ENCODE measurements at regions not wholly inside any gene's neighbourhood (a gene's known extent, or its start where the extent isn't known, plus 50 kb on each side); places are given as distances from the start of the nearest gene placed in this dataset.
"Not testable (repeated sequence)": the region's sequence is repeated elsewhere in the genome, so short reads cannot be mapped to it uniquely, and the experiment has no call there.

- Mint-ChIP-seq H3K27me3 (peaks cover 12 to 16% of the 10 kb centered on the region in 2 donors), H3K4me1 (peaks cover 7 to 19% (median 10%) of the 10 kb centered on the region in 3 donors), H3K36me3 (no peaks in the 10 kb centered on the region), H3K4me3 (no peak overlapping the region), H3K27ac (no peak overlapping the region), H3K9me3 (peaks cover 0 to 10% (median 4%) of the 10 kb centered on the region in 3 donors)
- no peak for ATAC-seq (replicated peaks in 1 of 4)
- H3K27me3 ChIP-seq (replicated peaks in 1 of 2; ENCODE audit: control insufficient read depth in 2 of 2, extremely low read depth in 1 of 2, insufficient read depth in 2 of 2, low read length in 1 of 2) = peaks cover 0 to 9% of the 10 kb centered on the region in 2 experiments
- no peaks in the 10 kb centered on the region for H3K36me3 ChIP-seq (ENCODE audit: control insufficient read depth in 2 of 2, extremely low read depth in 1 of 2, insufficient read depth in 1 of 2, low read length in 1 of 2)
- no peak overlapping the region for H3K27ac ChIP-seq (ENCODE audit: low read length)
- H3K4me1 ChIP-seq (ENCODE audit: control insufficient read depth in 1 of 2, extremely low read depth in 1 of 2, insufficient read depth in 2 of 2, low read length in 2 of 2) = peaks cover 4 to 28% of the 10 kb centered on the region in 2 experiments
- WGBS (ENCODE audit: insufficient coverage) = 89% methylated on average over 5 of the region's 13 CpGs
- ChIA-PET POLR2A (no interaction called here), CTCF (no interaction called here)
- DNase-seq = no peak
- no peaks in the 10 kb centered on the region for H3K9me3 ChIP-seq
- H3K4me3 ChIP-seq (ENCODE audit: control insufficient read depth in 1 of 2, extremely low read depth in 1 of 2, low read length in 1 of 2) = no peak overlapping the region
These were observed 337.9 kb downstream of the QKI start for GRCh38 chr6:163752446-163752845.

- DNase-seq (peak in 6 of 35 experiments; percentile 3 to 33 (median 12)), ATAC-seq (replicated peaks in 1 of 4) (peak in 2 of 4 experiments; percentile 20 to 55)
- no peak overlapping the region for H3K4me3 ChIP-seq (ENCODE audit: control insufficient read depth in 1 of 2, extremely low read depth in 1 of 2, low read length in 1 of 2)
- H3K27ac Mint-ChIP-seq = peak overlapping the region; percentile 71 to 82
- peaks cover 11 to 22% of the 10 kb centered on the region in 2 donors for H3K27me3 Mint-ChIP-seq
- peaks cover 4 to 28% of the 10 kb centered on the region in 2 experiments for H3K4me1 ChIP-seq (ENCODE audit: control insufficient read depth in 1 of 2, extremely low read depth in 1 of 2, insufficient read depth in 2 of 2, low read length in 2 of 2)
- peaks cover 0 to 10% (median 4%) of the 10 kb centered on the region in 3 donors for H3K9me3 Mint-ChIP-seq
- H3K36me3 Mint-ChIP-seq = no peaks in the 10 kb centered on the region
- no peaks in the 10 kb centered on the region for H3K9me3 ChIP-seq
- peaks cover 0 to 9% of the 10 kb centered on the region in 2 experiments for H3K27me3 ChIP-seq (replicated peaks in 1 of 2; ENCODE audit: control insufficient read depth in 2 of 2, extremely low read depth in 1 of 2, insufficient read depth in 2 of 2, low read length in 1 of 2)
- WGBS (ENCODE audit: insufficient coverage) = 35% methylated on average over 15 of the region's 18 CpGs
- ChIA-PET POLR2A (no interaction called here), CTCF (no interaction called here)
- no peaks in the 10 kb centered on the region for H3K36me3 ChIP-seq (ENCODE audit: control insufficient read depth in 2 of 2, extremely low read depth in 1 of 2, insufficient read depth in 1 of 2, low read length in 1 of 2)
- peak overlapping the region in 2 of 3 donors; percentile 25 to 29 for H3K4me3 Mint-ChIP-seq
- peaks cover 7 to 17% (median 10%) of the 10 kb centered on the region in 3 donors for H3K4me1 Mint-ChIP-seq
- H3K27ac ChIP-seq (ENCODE audit: low read length) = peak overlapping the region; percentile 20
These were observed 336.6 kb downstream of the QKI start for GRCh38 chr6:163751032-163751525.

DNA sequence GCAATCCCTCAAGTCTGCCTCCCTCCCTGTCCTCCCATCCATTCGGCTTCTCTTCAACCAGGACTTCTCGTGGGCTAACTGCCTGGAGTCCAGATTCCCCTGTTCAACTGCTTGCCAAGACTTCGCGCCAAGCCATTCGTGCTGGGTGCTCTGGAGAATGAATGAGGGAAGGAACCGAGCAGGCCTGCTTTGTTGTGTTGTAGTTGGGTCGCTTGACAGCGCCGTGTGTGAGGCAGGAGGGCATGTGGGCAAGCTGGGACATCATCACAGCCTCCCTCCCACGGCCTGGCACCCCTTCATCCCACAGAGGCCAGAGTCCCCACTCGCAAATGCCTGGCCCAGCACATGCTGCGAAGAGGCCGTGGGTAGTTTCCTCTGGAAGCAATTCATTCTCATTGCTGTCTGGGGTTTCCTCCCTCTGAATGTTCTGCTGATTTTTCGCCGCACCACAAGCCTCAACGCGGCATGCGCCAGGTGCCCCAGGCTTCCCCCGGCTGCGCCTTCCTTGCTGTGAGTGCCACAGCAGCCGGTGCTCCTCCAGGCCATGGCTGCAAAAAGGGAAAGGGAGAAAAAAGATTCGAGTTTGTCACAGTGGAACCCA, 336.0 kb downstream of the QKI start:
- H3K36me3 Mint-ChIP-seq = no peaks in the 10 kb centered on the region
- peak overlapping the region; percentile 71 to 82 for H3K27ac Mint-ChIP-seq
- ChIA-PET POLR2A (no interaction called here), CTCF (no interaction called here)
- ATAC-seq (replicated peaks in 1 of 4) (peak in 2 of 4 experiments; percentile 23 to 28), DNase-seq (peak in 4 of 35 experiments; percentile 6 to 27 (median 14))
- peak overlapping the region; percentile 32 for H3K27ac ChIP-seq (ENCODE audit: low read length)
- H3K27me3 ChIP-seq (replicated peaks in 1 of 2; ENCODE audit: control insufficient read depth in 2 of 2, extremely low read depth in 1 of 2, insufficient read depth in 2 of 2, low read length in 1 of 2) = peaks cover 0 to 9% of the 10 kb centered on the region in 2 experiments
- peaks cover 4 to 28% of the 10 kb centered on the region in 2 experiments for H3K4me1 ChIP-seq (ENCODE audit: control insufficient read depth in 1 of 2, extremely low read depth in 1 of 2, insufficient read depth in 2 of 2, low read length in 2 of 2)
- H3K4me1 Mint-ChIP-seq = peaks cover 7 to 17% (median 10%) of the 10 kb centered on the region in 3 donors
- H3K9me3 Mint-ChIP-seq = peaks cover 0 to 10% (median 4%) of the 10 kb centered on the region in 3 donors
- 13% methylated on average over 11 of the region's 22 CpGs for WGBS (ENCODE audit: insufficient coverage)
- no peak overlapping the region for H3K4me3 ChIP-seq (ENCODE audit: control insufficient read depth in 1 of 2, extremely low read depth in 1 of 2, low read length in 1 of 2)
- peak overlapping the region in 2 of 3 donors; percentile 25 to 29 for H3K4me3 Mint-ChIP-seq
- no peaks in the 10 kb centered on the region for H3K9me3 ChIP-seq
- no peaks in the 10 kb centered on the region for H3K36me3 ChIP-seq (ENCODE audit: control insufficient read depth in 2 of 2, extremely low read depth in 1 of 2, insufficient read depth in 1 of 2, low read length in 1 of 2)
- H3K27me3 Mint-ChIP-seq = peaks cover 14 to 22% of the 10 kb centered on the region in 2 donors

- DNase-seq = no peak
- no peak for ATAC-seq (replicated peaks in 1 of 4)
- H3K4me3 Mint-ChIP-seq = no peak overlapping the region
- H3K36me3 Mint-ChIP-seq = no peaks in the 10 kb centered on the region
- no peak overlapping the region for H3K27ac Mint-ChIP-seq
- WGBS (ENCODE audit: insufficient coverage) = 88% methylated on average over 14 of the region's 15 CpGs
- POLR2A ChIA-PET = no interaction called here
- Histone ChIP-seq H3K27ac (ENCODE audit: low read length) (no peak overlapping the region), H3K4me1 (ENCODE audit: control insufficient read depth in 1 of 2, extremely low read depth in 1 of 2, insufficient read depth in 2 of 2, low read length in 2 of 2) (peaks cover 4 to 28% of the 10 kb centered on the region in 2 experiments), H3K36me3 (ENCODE audit: control insufficient read depth in 2 of 2, extremely low read depth in 1 of 2, insufficient read depth in 1 of 2, low read length in 1 of 2) (no peaks in the 10 kb centered on the region), H3K9me3 (no peaks in the 10 kb centered on the region), H3K4me3 (ENCODE audit: control insufficient read depth in 1 of 2, extremely low read depth in 1 of 2, low read length in 1 of 2) (no peak overlapping the region), H3K27me3 (replicated peaks in 1 of 2; ENCODE audit: control insufficient read depth in 2 of 2, extremely low read depth in 1 of 2, insufficient read depth in 2 of 2, low read length in 1 of 2) (peaks cover 0 to 15% of the 10 kb centered on the region in 2 experiments)
- H3K4me1 Mint-ChIP-seq = peaks cover 7 to 17% (median 10%) of the 10 kb centered on the region in 3 donors
- peaks cover 0 to 5% (median 0%) of the 10 kb centered on the region in 3 donors for H3K9me3 Mint-ChIP-seq
- CTCF ChIA-PET = no interaction called here
- H3K27me3 Mint-ChIP-seq = peaks cover 14 to 25% of the 10 kb centered on the region in 2 donors
These were observed 334.4 kb downstream of the QKI start for GRCh38 chr6:163748886-163749285.

DNA sequence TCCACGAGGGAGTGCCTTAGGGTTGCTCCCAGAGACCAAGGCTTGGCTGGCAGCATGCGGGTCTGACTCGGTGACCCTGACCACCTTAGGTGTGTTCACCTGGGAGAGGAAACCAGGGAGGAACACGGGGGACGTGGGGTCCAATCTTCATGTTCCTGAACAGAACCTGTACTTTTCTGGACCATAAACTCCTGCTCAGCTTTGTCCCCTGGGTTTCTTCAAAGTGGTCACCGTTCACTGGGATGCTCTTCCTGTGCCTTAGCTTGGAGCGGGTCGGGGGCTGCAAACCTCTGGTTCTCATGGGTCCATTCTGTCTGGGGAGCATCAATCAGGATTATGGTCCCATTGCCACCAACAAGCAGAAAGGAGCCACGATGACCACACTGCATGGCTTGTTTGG, 333.5 kb downstream of the QKI start:
- Histone ChIP-seq H3K27ac (ENCODE audit: low read length) (no peak overlapping the region), H3K4me1 (ENCODE audit: control insufficient read depth in 1 of 2, extremely low read depth in 1 of 2, insufficient read depth in 2 of 2, low read length in 2 of 2) (peaks cover 4 to 28% of the 10 kb centered on the region in 2 experiments), H3K27me3 (replicated peaks in 1 of 2; ENCODE audit: control insufficient read depth in 2 of 2, extremely low read depth in 1 of 2, insufficient read depth in 2 of 2, low read length in 1 of 2) (peaks cover 0 to 20% of the 10 kb centered on the region in 2 experiments), H3K36me3 (ENCODE audit: control insufficient read depth in 2 of 2, extremely low read depth in 1 of 2, insufficient read depth in 1 of 2, low read length in 1 of 2) (no peaks in the 10 kb centered on the region), H3K9me3 (no peaks in the 10 kb centered on the region), H3K4me3 (ENCODE audit: control insufficient read depth in 1 of 2, extremely low read depth in 1 of 2, low read length in 1 of 2) (no peak overlapping the region)
- WGBS (ENCODE audit: insufficient coverage) = 94% methylated on average over 8 of the region's 9 CpGs
- ChIA-PET POLR2A (no interaction called here), CTCF (no interaction called here)
- Mint-ChIP-seq H3K27ac (no peak overlapping the region), H3K9me3 (peaks cover 0 to 5% (median 0%) of the 10 kb centered on the region in 3 donors), H3K36me3 (no peaks in the 10 kb centered on the region), H3K27me3 (peaks cover 17 to 25% of the 10 kb centered on the region in 2 donors), H3K4me1 (peaks cover 7 to 17% (median 10%) of the 10 kb centered on the region in 3 donors), H3K4me3 (no peak overlapping the region)
- DNase-seq (no peak), ATAC-seq (replicated peaks in 1 of 4) (no peak)

- CTCF ChIA-PET; H3K9me3 ChIP-seq; H3K36me3 ChIP-seq (ENCODE audit: control insufficient read depth in 2 of 2, extremely low read depth in 1 of 2, insufficient read depth in 1 of 2, low read length in 1 of 2); POLR2A ChIA-PET; H3K27ac Mint-ChIP-seq; H3K27ac ChIP-seq (ENCODE audit: low read length); DNase-seq; ATAC-seq (replicated peaks in 1 of 4); H3K9me3 Mint-ChIP-seq; H3K4me3 ChIP-seq (ENCODE audit: control insufficient read depth in 1 of 2, extremely low read depth in 1 of 2, low read length in 1 of 2); H3K4me3 Mint-ChIP-seq; H3K36me3 Mint-ChIP-seq: not testable (repeated sequence)
- H3K4me1 ChIP-seq (ENCODE audit: control insufficient read depth in 1 of 2, extremely low read depth in 1 of 2, insufficient read depth in 2 of 2, low read length in 2 of 2) = peaks cover 4 to 23% of the 10 kb centered on the region in 2 experiments
- peaks cover 0 to 20% of the 10 kb centered on the region in 2 experiments for H3K27me3 ChIP-seq (replicated peaks in 1 of 2; ENCODE audit: control insufficient read depth in 2 of 2, extremely low read depth in 1 of 2, insufficient read depth in 2 of 2, low read length in 1 of 2)
- H3K27me3 Mint-ChIP-seq = peaks cover 11 to 27% of the 10 kb centered on the region in 2 donors
- WGBS (ENCODE audit: insufficient coverage) = no CpG with 5 or more reads among the region's 5 CpGs
- peaks cover 7 to 13% (median 10%) of the 10 kb centered on the region in 3 donors for H3K4me1 Mint-ChIP-seq
These were observed 332.5 kb downstream of the QKI start for GRCh38 chr6:163747058-163747457.

Data from T-cell (primary cell).